Glomerular visceral epithelial cell (primary cell): ENCODE measurements at regions not wholly inside any gene's neighbourhood (a gene's known extent, or its start where the extent isn't known, plus 50 kb on each side); places are given as distances from the start of the nearest gene placed in this dataset.
"Not testable (repeated sequence)": the region's sequence is repeated elsewhere in the genome, so short reads cannot be mapped to it uniquely, and the experiment has no call there.

Experiments used
- DNase-seq: peaks from one replicate; pipeline ENCODE4 v3.0.0-alpha.2; 2016; ENCODE audit errors: extremely low spot score

DNA sequence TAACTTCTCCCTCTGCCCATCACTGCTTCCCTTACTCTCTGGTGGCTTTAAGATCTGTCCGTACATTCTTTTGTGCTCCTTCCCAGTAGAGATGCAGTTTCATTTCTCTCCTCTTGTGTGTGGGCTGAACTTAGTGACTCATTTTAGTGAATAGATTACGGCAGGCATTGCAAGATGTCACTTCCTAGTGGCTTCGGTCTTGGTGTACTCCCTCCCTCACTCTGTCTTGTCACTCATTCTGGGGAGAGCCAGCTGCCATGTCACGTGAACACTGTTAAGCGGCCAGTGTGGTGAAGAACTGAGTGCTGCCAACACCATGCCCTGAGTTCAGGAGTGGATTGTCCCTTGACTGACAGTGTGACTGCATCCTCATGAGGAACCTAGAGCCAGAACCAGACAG, 115.9 kb downstream of the OTOR start:
- DNase-seq = no peak

DNA sequence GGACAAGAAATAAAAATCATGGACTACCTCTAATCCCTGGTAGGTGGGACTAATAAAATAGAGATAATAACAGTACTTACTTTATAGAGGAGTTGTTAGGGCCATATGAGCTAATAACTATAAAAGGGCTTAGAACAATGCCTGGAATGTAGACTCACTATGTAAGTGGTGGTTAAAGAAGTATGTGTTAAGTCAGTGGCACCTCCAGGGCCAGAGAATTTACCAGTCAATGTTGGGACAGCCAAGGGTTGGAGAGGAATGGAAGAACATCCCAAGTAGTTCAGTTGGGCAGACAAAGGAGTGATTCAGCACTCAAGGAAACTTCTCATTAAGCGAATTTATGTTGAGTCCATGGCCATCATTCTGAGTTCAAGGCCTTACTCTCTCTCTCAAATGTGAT, 116.8 kb downstream of the OTOR start:
- DNase-seq = no peak

DNA sequence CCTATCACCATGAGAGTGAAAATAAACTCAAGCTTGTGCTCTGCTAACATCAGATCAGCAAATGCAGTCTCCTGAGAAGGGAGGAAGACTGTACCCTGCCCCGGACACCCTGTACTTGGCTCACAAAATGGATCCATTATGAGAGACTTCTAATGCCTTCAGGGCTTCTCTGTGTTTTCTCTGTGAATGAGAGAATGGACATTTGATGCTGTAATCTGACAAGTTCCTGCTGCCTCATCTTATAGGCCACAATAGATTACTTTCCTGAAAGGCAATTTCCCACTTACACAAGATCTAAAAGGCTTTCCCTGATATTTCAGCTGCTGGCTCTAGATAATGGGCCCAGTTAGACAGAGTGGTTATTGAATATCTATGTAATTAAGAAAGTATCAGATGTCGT, 117.2 kb downstream of the OTOR start:
- DNase-seq = no peak

DNA sequence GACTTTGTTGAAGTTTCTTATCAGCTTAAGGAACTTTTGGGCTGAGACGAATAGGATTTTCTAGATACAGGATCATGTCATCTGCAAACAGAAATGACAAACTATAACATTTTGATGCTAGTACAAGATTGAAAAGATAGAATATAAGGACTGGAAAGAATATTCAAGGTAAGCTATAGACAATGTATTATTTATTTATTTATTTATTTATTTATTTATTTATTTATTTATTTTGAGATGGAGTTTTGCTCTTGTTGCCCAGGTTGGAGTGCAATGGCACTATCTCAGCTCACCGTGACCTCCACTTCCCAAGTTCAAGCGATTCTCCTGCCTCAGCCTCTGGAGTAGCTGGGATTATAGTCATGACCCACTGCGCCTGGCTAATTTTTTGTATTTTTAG, 125.0 kb downstream of the OTOR start:
- DNase-seq = not testable (repeated sequence)

DNA sequence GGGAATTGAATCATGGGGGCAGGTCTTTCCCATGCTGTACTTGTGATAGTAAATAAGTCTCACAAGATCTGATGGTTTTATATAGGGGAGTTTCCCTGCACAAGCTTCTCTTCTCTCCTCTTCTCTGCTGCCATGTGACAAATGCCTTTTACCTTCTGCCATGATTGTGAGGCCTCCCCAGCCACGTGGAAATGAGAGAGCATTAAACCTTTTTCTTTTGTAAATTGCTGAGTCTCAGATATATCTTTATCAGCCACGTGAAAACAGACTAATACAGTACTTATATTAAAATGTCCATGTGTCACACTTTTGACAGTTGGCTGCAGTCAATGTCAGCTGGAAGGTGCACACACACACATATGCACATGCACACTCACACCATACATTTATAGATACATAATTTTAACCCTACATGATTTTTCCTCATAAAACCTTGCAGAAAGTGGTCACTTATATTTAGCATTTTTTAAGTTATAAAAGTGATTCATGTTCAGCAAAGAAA, 128.9 kb downstream of the OTOR start:
- no peak for DNase-seq

DNA sequence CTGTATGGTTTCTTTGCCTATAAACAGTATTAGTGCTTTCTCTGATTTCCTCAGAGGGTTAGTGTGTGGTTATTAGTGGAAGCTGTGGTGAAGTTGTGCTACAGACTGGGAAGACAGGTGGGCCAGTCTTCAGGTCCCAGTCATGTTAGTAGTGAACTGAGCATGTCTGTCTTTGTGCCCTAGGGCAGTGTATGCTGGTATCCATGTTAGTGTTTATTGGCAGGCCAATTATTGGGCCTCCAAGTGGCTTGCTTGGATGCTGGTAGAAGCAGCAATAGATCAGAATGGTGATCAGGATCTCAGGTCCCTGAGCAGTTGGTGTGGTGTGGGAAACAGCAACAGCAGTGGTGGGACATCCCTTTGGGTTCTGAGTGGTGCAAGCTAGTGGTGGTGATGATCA, 137.6 kb downstream of the OTOR start:
- no peak for DNase-seq

DNA sequence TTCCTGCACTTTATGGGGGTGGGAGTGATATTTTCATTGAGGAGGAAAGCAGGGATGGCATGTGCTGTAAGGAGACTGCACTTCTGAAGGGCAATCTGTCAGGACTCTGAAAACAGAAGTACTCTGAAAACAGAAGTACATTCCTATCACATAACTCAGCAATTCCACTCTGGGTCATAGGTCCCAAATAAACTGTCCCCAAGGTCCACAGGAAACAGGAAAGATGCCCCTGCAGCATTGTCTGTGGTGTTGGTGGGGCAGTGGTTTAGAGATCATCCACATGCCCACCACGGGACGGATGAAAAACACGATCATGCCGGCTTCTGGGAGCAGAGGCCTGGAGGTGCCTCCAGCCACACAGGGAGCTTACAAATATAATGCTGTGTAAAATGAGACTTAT, 150.3 kb downstream of the OTOR start:
- no peak for DNase-seq

DNA sequence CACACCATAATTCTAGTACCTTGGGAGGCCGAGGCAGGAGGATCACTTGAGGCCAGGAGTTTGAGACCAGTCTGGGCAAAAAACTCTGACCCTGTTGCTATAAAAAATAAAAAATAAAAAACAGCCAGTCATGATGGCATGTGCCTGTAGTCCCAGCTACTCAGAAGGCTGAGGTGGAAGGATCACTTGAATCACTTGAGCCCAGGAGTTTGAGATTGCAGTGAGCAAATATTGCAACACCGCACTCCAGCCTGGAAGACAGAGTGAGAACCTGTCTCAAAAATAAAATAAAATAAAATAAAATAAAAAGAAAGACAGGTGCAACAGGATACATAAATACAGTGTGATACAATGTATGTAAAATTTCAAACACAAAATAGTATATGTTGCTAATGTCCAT, 154.5 kb downstream of the OTOR start:
- DNase-seq = no peak

DNA sequence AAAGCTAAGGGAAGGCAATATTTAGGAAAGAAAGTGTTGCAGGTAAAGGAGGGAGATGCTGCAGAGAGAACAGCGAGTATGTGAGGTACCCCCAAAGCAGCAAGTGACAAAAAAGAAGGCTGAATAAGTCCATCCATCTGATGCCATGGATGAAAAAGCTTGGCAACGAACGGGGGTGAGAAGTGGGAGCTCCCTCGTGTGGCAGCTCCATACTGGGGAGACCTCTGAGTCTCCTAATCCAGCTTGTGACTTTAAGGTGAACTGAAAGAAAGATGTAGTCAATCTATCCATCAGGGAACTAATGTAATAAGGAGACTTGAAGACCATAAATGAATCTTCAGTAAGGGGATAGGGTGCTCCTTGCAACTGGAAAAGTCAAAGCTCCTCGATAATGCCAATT, 156.6 kb downstream of the OTOR start:
- DNase-seq = no peak

DNA sequence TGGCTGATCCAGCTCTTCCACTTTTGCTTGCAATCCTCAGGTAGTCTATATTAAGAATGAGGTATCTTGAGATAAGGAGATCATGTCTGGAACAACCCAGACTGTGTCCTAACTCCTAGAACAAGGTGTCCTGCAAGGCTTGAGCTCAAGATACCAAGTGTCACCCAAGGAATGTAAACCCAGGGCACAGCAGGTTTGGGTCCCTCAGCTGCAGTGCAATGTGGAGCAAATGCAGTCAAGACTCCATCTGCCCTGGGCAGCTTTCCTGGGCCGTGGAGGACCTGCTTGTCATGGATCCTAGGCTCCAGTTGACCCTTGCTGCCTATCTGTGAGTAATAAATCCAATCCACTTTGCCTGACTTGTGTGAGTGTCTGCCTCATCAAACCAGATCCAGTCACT, 166.1 kb downstream of the OTOR start:
- DNase-seq = no peak

DNA sequence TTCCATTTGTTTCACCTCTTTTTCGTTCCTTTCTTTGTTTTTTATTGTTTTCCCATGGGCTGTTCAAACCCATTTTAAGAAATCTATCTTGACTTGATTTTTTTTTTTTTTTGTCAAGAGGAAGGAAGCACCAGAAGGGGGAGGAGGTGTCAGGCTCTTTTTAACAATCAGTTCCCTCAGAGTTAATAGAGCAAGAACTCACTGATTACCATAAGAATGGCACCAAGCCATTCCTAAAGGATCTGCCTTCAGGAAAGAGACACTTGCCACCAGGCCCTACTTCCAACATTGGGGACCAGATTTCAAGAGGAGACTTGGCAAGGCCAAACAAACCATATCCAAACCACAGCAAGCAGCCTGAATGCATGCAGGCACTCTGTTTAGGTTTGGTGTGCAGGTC, 168.0 kb downstream of the OTOR start:
- DNase-seq = no peak

DNA sequence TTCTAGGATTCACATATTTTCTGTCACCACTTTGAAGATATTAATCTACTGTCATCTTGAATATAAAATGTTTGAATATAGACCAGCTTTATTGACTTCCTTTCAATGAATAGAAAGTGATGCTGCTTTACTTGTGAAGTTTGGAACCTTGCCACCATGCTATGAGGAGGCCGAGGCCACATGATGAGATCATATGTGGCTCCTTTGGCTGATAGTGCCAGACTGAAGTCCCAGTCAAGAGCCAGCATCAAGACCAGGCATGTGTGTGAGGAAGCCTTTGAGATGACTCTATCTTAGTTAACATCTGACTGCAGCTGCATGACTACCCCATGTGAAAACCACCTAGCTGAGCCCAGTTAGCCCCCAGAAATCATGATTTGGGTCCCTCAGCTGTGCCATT, 169.5 kb downstream of the OTOR start:
- DNase-seq = no peak

DNA sequence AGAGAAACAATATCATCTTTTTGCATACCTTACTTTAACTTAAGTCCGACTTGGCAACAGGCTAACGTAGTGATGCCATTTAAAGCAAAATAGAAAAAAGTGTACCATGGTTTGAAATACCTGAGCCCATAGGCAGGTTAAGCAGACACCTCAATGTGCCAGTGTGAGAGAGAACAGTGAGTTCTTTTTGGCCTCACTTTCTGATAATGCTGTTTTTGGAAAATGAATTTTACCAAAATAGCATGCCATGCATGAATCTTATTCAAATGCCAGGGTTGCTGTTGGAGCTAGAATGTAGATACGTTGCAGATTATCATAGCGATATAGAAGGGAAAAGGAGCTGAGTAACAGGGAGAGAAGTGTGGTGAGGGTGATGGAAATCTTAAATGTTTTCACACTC, 170.2 kb downstream of the OTOR start:
- no peak for DNase-seq

DNA sequence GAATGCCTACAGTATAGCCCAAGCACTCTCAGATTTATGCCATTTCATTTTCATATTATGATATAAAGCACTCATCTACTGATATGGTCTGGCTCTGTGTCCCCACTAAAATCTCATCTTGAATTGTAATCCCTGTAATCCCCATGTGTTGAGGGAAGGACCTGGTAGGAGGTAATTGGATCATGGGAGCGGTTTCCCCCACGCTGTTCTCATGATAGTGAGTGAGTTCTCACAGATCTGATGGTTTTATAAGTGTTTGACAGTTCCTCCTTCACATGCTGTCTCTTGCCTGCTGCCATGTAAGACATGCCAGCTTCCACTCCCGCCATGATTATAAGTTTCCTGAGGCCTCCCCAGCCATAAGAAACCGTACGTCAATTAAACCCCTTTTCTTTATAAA, 171.7 kb downstream of the OTOR start:
- no peak for DNase-seq

DNA sequence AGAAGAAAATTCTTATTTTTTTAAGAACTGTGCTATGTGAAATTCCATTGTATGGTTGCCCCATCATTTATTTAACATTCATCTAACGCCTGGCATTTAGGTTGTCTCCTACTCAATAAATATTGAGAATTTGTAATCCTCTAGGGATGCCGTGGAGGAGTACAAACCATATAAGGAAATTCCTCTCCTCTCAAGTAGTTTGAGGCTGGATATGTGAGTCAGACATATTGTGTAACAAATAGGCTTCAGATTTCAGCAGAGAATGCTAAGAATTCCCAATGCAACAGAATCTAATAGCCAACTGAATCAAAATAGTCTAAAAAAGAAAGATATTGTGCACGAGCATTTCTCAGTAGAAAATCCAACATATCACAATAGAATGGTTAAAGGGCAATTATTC, 174.7 kb downstream of the OTOR start:
- peak; percentile 11 for DNase-seq

DNA sequence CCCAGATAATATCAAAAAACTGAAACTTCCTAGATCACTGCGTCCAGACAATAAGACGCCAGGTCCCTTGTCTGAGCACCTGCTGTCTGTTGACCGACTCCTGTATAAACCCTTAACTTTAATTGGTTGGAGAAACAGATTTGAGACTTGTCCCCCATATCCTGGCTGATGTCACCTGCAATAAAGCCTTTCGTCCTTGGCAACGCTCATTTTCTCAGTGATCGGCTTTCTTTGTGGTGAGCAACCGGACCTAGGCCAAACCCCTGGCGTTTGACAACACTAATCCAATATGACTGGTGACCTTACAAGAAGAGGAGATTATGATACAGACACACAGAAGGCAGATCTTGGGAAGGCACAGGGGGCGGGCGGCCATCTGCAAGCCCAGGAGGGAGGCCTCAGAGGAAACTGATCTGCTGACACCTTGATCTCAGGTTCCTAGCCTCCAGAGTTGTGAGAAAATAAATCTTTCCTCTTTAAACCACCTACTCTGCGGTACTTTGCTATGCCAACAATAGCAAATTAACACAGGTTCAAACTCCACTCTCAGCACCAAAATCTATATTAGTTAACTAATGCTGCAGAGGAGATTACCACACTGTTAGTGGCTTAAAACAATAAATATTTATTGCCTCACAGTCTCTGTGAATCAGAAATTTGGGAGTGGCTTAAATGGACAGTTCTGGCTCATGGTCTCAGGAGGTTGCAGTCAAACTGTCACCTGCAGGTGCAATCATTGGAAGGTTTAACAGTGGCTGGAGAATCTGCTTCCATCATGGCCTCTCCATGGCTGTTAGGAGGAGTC, 178.7 kb downstream of the OTOR start:
- no peak for DNase-seq

DNA sequence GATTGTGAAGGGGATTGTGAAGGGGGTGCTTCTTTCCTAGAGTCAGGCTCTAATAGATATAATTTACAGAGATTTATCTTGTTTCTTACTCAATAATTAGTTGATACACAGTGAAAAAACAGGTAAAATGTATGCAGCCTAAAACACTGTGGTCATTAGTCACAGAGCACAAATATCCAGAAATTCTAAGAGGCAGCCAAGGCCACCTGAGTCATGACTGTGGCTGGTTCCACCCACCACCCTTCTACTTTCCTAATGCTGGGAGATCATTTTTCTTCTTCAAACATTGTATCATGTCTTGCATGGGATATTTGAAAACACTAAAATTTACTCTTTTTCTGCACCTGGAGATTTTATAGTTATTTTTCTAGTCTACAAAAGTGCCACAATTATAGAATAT, 181.6 kb downstream of the OTOR start:
- no peak for DNase-seq

DNA sequence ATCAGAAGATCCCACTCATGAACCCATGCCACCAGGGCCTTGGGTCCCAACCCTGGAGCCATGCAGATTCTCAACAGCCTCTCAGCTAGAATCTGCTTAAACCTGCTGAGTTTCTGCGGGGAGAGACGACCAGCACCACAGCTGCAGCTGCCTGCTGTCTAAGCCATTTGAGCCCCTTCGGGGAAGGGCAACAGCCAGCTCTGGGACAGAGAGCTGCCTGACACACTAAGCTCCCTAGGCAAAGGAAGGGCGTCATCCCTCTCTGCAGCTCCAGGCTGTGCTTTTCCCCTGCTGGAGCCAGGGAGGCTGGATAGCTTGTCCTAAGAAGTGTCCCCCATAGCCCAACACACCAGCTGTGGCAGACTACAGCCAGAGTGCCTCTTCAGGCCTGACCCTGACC, 182.5 kb downstream of the OTOR start:
- no peak for DNase-seq

DNA sequence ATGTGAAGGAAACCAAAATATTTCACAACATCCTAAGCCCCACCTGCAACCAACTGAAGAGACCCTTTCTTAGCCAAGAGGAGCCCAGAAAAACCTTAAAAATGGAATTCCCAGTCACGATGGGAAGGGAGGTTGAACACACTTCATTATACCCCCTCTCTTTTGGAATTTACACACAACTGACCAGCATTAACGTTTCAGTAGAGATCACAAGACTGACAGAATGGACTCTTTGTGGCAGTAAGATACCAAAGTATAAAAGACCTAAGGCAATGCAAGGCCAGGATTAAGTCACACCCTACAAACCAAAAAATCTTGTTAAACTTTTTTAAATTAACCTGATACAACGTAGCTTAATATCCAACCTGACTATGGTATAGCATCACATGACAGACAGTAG, 190.9 kb downstream of the OTOR start:
- DNase-seq = no peak

DNA sequence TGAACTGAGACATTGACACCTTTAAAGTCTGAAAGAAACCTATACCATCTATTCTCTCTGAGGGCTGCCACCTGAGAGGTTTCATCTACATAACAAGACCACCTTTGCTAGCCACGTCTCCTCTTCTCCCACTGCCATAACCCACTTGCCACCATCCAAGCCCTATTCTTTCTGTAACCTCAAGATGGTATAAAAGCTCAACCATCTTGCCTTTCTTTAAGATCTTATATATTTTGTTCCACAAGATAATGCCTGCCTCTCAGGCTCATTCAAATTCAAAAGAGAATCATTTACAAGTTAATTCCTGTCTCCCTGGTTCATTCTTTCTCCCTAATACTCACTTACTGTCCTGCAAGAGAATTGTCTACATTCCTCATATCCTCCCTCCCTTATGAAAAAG, 192.5 kb downstream of the OTOR start:
- DNase-seq = no peak

DNA sequence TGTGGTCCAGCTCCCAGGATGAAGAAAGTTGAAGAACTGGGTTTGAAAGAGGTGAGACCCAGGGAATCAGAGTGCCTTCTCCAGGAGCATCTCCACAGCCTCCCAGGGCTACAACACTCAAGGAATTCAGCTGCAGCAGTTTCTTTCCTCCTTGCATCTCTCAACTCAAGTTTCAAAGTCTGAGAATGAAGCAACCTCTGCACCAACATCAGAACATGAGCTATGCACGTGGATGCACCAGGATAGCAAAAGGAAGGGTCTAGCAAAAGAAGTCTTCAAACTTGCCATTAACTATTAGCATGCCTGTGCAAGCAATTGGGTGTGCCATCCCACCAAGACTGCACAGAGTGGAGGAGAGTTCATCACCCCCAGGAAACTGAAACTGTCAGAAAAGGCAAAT, 193.9 kb downstream of the OTOR start:
- no peak for DNase-seq

DNA sequence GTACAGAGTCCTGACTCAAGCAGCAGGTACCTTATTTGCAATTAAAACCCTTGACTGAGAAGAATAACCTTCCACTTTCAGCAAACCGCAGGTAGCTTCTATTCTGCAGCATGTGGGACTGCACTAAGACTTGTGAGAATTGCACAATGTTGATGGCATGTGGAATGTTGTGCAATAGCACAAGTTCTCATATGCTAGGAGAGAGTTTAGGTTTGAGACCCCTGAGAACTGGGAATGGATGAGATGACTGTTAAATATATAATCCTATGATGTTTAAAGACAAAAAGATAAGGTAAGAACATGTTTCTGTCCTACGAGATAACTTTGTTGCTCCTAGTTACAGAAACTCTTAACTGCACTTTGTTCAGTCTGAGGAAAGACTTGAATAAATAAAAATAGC, 194.6 kb downstream of the OTOR start:
- DNase-seq = no peak

DNA sequence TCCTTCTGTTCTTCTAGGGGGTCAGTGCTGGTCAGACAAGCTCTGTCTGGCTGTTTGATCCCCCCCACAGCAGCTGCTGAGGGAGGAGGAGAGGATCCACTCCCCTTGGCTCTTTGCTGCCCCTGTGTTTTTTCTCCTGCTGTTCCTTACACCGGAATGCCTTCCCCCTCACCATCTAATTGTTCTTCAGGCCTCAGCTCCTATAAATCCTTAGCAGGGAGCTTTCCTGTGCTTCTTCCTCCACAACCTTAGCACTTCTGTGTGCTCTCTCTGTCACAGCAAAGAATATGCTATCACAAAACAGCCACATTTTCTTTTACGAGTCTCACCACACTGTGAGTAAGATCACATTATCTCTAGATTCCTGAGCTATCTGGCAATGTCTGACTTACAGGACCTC, 196.6 kb downstream of the OTOR start:
- no peak for DNase-seq

DNA sequence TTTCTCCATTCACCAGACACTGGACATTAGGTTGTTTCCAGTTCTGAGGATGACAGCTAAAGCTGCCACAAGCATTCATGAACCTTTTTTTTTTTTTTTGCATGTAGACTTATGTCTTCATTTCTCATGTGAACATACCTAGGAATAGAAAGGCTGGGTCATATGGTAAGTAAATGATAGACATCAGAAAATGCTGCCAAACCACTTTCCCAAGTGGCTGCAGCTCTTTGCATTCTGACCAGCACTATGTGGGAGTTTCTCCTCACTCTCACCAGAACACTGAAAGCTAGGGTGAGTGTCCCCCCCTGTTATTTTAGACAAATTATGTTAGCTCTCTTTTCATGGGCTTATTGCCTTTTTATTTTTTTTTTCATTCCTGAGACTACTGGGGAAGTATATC, 197.5 kb downstream of the OTOR start:
- DNase-seq = no peak
